Smooth muscle cell (in vitro differentiated cells): ENCODE measurements at regions not wholly inside any gene's neighbourhood (a gene's known extent, or its start where the extent isn't known, plus 50 kb on each side); places are given as distances from the start of the nearest gene placed in this dataset.

Experiments used
- DNase-seq: peaks from one replicate; lab custom pipeline; 2025; ENCODE audit not compliant: unreplicated experiment; lab: John Stamatoyannopoulos, UW
- H2AFZ ChIP-seq: fragments of 200-600 bp; sonication (generic); 2 replicates; pipeline ENCODE4 v1.6.0; 2016; ENCODE audit warnings: antibody characterized with exemption, low read depth, mild to moderate bottlenecking
- H3F3A ChIP-seq: fragments of 200-600 bp; sonication (generic); 2 replicates; pipeline ENCODE4 v1.6.0; 2017; ENCODE audit warnings: antibody characterized with exemption, low read depth
- H3K27ac ChIP-seq: fragments of 200-600 bp; sonication (generic); 2 replicates; pipeline ENCODE4 v1.5.1; 2016; ENCODE audit warnings: low read depth, mild to moderate bottlenecking
- H3K27me3 ChIP-seq: fragments of 200-600 bp; sonication (generic); 2 replicates; pipeline ENCODE4 v1.6.1; 2016; ENCODE audit warnings: low read depth, mild to moderate bottlenecking
- H3K36me3 ChIP-seq: fragments of 200-600 bp; sonication (generic); 2 replicates; pipeline ENCODE4 v1.5.1; 2016; ENCODE audit warnings: low read depth
- H3K4me1 ChIP-seq: fragments of 200-600 bp; sonication (generic); 2 replicates; pipeline ENCODE4 v1.5.1; 2016; ENCODE audit warnings: low read depth
- H3K4me2 ChIP-seq: fragments of 200-600 bp; sonication (generic); 2 replicates; pipeline ENCODE4 v1.6.0; 2016; ENCODE audit warnings: mild to moderate bottlenecking
- H3K4me3 ChIP-seq: fragments of 200-600 bp; sonication (generic); 2 replicates; pipeline ENCODE4 v1.5.1; 2016; ENCODE audit warnings: mild to moderate bottlenecking
- H3K79me2 ChIP-seq: fragments of 200-600 bp; sonication (generic); 2 replicates; pipeline ENCODE4 v1.6.0; 2016; ENCODE audit warnings: low read depth, mild to moderate bottlenecking
- H3K9ac ChIP-seq: fragments of 200-600 bp; sonication (generic); 2 replicates; pipeline ENCODE4 v1.6.0; 2016; ENCODE audit warnings: low read depth
- H3K9me3 ChIP-seq: fragments of 200-600 bp; sonication (generic); replicated peaks from 2 replicates; pipeline ENCODE4 v1.5.1; 2016; ENCODE audit warnings: low read depth
- H4K20me1 ChIP-seq: fragments of 200-600 bp; sonication (generic); 2 replicates; pipeline ENCODE4 v1.6.0; 2016; ENCODE audit warnings: low read depth
- WGBS: methylation state at CpG from one replicate; pipeline ENCODE4 v1.1.7; 2016; ENCODE audit warnings: low lambda C conversion rate; 5-methylcytosine and 5-hydroxymethylcytosine counted together
- TF ChIP-seq, protein P1 (sequence below): fragments of 200-600 bp; sonication (generic); IDR thresholded peaks from 2 replicates; pipeline ENCODE4 v1.5.1; 2017; ENCODE audit warnings: borderline replicate concordance, mild to moderate bottlenecking, antibody characterized with exemption; ENCODE audit not compliant: insufficient read depth, poor library complexity, severe bottlenecking

GRCh38 chr20:39632757-39633156 is 670.6 kb downstream of the DHX35 start:
- no peak overlapping the region for H3K4me2 ChIP-seq
- no peak overlapping the region for H2AFZ ChIP-seq
- H3K4me1 ChIP-seq, result no peaks in the 10 kb centered on the region

GRCh38 chr20:39632176-39632575 is 670.0 kb downstream of the DHX35 start:
- H3K9ac ChIP-seq, result no peak overlapping the region
- H3K4me3 ChIP-seq, result no peak overlapping the region
- no peak overlapping the region for H3K4me2 ChIP-seq
- no peaks in the 10 kb centered on the region for H3K9me3 ChIP-seq
- no peaks in the 10 kb centered on the region for H4K20me1 ChIP-seq
- H3K27ac ChIP-seq, result no peak overlapping the region
- TF ChIP-seq, protein P1, sequence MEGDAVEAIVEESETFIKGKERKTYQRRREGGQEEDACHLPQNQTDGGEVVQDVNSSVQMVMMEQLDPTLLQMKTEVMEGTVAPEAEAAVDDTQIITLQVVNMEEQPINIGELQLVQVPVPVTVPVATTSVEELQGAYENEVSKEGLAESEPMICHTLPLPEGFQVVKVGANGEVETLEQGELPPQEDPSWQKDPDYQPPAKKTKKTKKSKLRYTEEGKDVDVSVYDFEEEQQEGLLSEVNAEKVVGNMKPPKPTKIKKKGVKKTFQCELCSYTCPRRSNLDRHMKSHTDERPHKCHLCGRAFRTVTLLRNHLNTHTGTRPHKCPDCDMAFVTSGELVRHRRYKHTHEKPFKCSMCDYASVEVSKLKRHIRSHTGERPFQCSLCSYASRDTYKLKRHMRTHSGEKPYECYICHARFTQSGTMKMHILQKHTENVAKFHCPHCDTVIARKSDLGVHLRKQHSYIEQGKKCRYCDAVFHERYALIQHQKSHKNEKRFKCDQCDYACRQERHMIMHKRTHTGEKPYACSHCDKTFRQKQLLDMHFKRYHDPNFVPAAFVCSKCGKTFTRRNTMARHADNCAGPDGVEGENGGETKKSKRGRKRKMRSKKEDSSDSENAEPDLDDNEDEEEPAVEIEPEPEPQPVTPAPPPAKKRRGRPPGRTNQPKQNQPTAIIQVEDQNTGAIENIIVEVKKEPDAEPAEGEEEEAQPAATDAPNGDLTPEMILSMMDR, result no peak
- no peak overlapping the region for H2AFZ ChIP-seq
- H3K79me2 ChIP-seq, result no peaks in the 10 kb centered on the region
- H3K36me3 ChIP-seq, result no peaks in the 10 kb centered on the region
- H3K4me1 ChIP-seq, result no peaks in the 10 kb centered on the region
- DNase-seq, result no peak
- no peaks in the 10 kb centered on the region for H3K27me3 ChIP-seq
- no peaks in the 10 kb centered on the region for H3F3A ChIP-seq

More at GRCh38 chr20:39632757-39633156, 670.6 kb downstream of the DHX35 start:
- Histone ChIP-seq H3K79me2 (no peaks in the 10 kb centered on the region), H3K27ac (no peak overlapping the region), H3K9ac (no peak overlapping the region), H3K4me3 (no peak overlapping the region), H3K27me3 (no peaks in the 10 kb centered on the region), H3F3A (no peaks in the 10 kb centered on the region), H4K20me1 (no peaks in the 10 kb centered on the region), H3K36me3 (no peaks in the 10 kb centered on the region), H3K9me3 (no peaks in the 10 kb centered on the region)
- DNase-seq, result no peak
- TF ChIP-seq, protein P1, result no peak

DNA sequence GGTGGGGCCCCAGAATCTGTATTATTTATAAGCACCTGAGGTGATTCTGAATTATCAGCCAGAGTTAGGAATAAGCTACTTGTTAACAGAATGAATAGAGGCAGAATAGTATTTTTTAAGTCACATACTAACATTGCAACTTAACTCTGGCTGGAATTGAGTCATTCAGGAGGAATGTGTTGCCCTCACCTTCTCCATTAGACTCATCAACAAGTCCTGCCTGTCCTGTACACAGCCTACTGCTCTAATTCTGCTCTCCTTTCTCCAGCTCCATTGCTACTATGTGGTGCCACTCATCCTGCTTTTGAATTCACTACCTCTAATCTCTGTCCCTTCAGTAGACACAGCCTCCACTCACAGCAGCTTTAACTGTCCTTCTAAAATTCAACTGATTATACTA is 669.4 kb downstream of the DHX35 start:
- H3K79me2 ChIP-seq, result no peaks in the 10 kb centered on the region
- no peak for DNase-seq
- no peaks in the 10 kb centered on the region for H3K36me3 ChIP-seq
- no peak overlapping the region for H3K4me2 ChIP-seq
- H2AFZ ChIP-seq, result no peak overlapping the region
- H3K9ac ChIP-seq, result no peak overlapping the region
- TF ChIP-seq, protein P1, result no peak
- H3K27me3 ChIP-seq, result no peaks in the 10 kb centered on the region
- no peaks in the 10 kb centered on the region for H4K20me1 ChIP-seq
- H3F3A ChIP-seq, result no peaks in the 10 kb centered on the region
- H3K27ac ChIP-seq, result no peak overlapping the region
- no peak overlapping the region for H3K4me3 ChIP-seq
- H3K9me3 ChIP-seq, result no peaks in the 10 kb centered on the region
- H3K4me1 ChIP-seq, result no peaks in the 10 kb centered on the region

- Histone ChIP-seq H3K9ac (no peak overlapping the region), H3K27me3 (no peaks in the 10 kb centered on the region), H3F3A (no peaks in the 10 kb centered on the region), H3K9me3 (no peaks in the 10 kb centered on the region), H3K27ac (no peak overlapping the region), H3K4me1 (no peaks in the 10 kb centered on the region), H3K4me2 (no peak overlapping the region), H2AFZ (no peak overlapping the region), H3K4me3 (no peak overlapping the region), H4K20me1 (no peaks in the 10 kb centered on the region), H3K36me3 (no peaks in the 10 kb centered on the region), H3K79me2 (no peaks in the 10 kb centered on the region)
- no peak for DNase-seq
- TF ChIP-seq, protein P1, result no peak
- WGBS, result 86% methylated on average over 4 of the region's 4 CpGs
These were observed 668.2 kb downstream of the DHX35 start for GRCh38 chr20:39630215-39630908.
